ENCODE measurements at regions not wholly inside any gene's neighbourhood (a gene's known extent, or its start where the extent isn't known, plus 50 kb on each side); places are given as distances from the start of the nearest gene placed in this dataset.
"Not testable (repeated sequence)": the region's sequence is repeated elsewhere in the genome, so short reads cannot be mapped to it uniquely, and the experiment has no call there.

DNA sequence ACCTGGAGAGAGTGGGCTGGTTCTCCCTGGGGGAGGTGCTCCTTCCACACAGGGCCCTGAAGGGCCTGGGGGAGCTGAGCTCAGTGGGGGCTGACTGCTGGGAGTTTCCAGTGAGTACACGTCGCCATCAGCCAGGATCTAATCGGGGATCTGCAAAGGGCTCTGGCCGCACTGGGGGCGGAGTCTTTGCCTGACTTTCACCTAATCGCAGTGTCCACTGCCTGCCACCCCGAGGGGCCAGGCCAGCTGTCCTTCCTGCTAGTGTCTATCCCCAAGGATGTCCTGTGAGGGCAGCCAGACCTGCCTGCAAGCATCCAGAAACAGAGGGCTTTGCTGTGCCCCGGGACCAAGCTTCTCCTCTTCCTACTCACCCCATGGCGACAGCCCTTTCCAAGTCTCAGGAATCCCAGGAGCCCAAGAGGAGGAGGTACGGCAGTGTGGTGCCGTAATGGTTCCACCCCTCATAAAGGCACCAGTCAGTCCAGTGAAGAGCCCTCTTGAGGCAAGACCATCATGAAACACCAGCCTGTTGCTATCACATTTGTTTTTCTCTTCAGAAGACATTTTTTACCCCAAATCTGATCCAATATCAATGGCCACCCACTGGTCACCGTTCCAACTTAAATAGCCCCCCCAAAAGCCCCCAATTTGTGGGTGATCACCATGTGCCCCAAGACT is 243.1 kb upstream of the ECI2 start:
- no peak for DNase-seq (ENCODE audit: low read depth in 3 of 3)

DNA sequence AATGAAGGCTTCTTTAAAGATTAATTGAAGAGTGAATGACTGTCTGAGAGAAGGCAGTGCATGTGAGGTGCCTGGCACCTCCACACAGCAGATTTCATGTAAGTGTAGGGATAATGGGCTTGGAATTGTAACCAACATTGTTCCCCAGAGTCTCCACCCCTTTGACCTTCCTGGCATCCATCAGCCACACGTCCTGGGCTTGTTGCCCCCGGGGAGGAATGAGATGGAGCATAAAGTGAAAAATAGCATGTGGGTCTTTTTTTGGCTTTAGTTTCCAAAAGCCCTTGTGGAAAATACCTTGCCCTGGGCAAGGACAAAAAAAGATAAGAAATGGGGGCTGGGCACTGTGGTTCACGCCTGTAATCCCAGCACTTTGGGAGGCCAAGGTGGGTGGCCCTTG is 242.2 kb upstream of the ECI2 start:
- no peak for DNase-seq (ENCODE audit: low read depth in 3 of 3)

GRCh38 chr6:4374216-4374615 is 238.8 kb upstream of the ECI2 start:
- no peak for DNase-seq (ENCODE audit: low read depth in 3 of 3)

- DNase-seq (ENCODE audit: low read depth in 3 of 3): no peak
Measured at GRCh38 chr6:4372866-4373265, 237.5 kb upstream of the ECI2 start.

DNA sequence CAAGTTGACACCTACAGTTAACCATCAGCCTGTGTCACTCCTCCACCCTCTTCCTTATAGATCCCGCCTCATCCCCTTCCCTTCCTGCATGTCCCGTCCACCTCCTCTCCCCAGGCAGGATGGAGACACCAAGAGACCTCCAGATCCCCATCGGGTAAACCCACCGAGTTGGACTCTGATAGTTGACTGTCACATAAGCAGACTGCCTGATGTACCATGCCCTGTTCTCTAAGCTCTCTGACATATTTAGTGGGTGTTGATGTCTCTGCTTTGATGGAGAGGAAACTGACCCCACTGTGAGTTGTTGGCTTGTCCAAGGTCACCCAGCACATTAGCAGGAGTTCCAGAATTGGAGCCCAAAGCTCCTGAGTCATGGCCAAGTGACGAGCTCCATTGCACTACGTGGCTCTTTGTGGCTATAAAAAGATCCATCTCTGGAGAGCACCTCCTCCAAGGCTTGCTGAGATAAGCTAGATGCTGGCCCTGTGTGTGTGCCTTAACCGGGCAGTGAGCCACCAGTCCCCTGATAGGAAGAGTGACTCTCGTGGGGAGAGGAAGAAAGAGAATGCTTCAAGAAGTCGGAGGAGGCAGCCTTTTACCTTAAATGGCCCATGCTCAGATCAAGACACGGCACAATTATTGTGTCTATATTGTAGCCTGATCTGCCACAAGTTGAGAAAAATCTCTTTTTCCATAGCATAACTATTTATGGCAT is 236.0 kb upstream of the ECI2 start:
- DNase-seq (ENCODE audit: low read depth in 3 of 3): no peak

DNA sequence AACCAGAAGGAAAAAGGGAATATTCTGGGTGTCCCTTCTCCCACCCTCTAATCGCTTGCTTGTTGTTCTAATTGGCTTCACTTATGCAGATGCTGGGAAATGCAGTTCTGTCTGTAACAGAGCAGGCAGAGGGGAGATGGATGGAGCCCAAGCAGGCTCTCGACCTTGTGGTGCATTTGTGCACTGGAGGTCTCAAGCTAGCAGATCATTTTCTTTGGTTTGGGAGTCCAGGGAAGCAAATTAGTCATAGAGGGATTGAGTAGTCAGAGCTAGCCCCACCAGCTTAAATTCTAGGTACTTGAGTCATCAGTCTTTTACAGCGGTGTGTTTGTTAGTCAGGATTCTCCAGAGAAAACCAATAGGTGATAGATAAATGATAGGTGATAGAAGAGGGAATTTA is 234.7 kb upstream of the ECI2 start:
- DNase-seq (ENCODE audit: low read depth in 3 of 3): no peak

- DNase-seq (ENCODE audit: low read depth in 3 of 3): no peak
Measured at GRCh38 chr6:4369616-4370015, 234.2 kb upstream of the ECI2 start.

DNA sequence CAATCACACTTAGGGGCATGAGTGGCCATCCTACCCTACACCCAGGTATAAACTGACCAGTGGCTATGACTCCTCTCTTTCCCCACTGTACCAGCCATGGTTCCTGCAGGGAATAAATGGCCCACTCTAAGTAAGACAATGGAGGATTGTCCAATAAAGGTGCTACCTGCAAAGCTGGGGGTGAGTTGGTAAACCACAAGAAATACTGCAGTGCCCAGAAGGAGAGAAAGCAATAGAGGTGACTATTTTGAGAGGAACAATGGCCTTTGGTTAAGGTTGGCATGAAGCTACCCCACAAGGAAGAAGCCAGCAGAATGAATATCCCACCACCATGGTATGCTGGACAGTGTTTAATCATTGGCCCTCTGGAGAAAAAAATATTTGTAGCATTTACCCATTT is 233.3 kb upstream of the ECI2 start:
- DNase-seq (ENCODE audit: low read depth in 3 of 3): no peak

- DNase-seq (ENCODE audit: low read depth in 3 of 3): no peak
Measured at GRCh38 chr6:4367643-4368042, 232.3 kb upstream of the ECI2 start.

DNA sequence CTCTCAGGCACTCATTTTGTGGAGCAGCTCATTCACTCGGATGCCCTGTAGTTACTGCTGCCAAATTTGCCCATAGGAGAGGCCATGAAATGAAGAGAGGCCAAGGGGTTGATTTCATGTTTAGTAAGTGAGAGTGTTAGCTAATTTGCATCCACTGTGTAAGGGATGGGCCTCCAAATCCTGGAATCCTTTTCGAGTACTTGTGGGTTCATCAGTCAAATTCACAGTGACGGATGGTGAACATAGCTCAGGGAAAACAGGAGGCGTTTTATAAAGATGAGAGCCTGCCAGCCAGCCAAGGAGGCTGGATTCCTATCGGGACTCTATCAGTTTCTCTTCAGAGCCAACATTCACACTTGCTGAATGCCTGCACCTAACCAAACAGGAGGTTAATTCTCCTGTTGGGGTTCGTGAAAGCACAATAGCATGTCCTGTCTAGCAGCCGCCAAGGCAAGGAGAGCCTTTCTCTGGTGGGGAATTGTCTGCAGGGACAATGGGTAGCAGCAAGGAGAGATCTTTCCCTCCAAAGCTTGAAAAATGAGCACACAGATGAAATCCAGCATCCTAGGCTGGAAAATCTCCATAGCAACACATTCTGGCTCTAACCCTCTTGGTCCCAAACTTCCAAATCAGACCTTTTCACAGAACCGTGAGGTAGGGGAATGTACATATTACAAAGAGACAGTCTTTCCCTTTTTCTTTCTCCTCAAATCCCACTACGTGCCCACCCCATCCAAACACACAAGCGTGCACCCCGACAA is 231.4 kb upstream of the ECI2 start:
- no peak for DNase-seq (ENCODE audit: low read depth in 3 of 3)

DNA sequence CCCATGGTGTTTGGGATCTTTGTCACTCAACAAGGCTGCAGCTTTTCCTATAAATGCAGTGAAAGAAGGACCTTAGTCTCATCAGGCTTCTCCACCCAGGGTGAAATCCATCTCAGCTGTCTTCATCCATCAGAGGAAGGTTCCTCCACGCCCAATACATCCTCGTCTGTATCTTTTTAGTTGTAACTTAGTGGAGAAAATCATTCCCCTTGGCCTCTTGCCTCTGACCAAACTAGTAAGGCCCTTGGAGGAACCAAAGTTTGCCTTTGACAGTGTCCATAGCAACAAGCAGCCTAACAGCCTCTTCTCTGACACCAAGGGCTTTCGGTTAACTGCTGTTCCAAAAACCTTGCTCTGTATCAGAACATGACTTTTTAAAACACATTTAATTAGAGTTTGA is 230.3 kb upstream of the ECI2 start:
- DNase-seq (ENCODE audit: low read depth in 3 of 3): no peak

- DNase-seq (ENCODE audit: low read depth in 3 of 3): no peak
Measured at GRCh38 chr6:4364711-4365110, 229.3 kb upstream of the ECI2 start.

- DNase-seq (ENCODE audit: low read depth in 3 of 3): no peak
Measured at GRCh38 chr6:4364172-4364571, 228.8 kb upstream of the ECI2 start.

DNA sequence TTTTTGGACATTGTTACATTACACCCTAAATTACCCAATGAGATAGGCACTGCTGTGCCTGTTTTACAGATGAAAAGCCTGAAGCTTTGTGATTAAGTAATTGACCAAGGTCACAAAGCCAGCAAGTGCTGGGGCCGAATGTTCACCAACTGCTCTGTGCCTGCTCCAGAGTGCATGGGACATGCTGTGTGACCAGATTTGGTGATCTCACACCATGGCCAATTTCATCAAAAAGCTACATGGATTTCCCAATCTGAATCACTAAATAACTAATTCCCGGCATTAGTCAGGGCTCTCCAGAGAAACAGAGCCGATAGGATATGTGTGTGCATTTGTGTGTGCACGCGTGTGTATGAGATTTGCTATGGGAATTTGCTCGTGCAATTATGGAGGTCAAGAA is 228.3 kb upstream of the ECI2 start:
- DNase-seq (ENCODE audit: low read depth in 3 of 3): no peak

- no peak for DNase-seq (ENCODE audit: low read depth in 3 of 3)
Measured at GRCh38 chr6:4362326-4362725, 227.0 kb upstream of the ECI2 start.

- no peak for DNase-seq (ENCODE audit: low read depth in 3 of 3)
Measured at GRCh38 chr6:4360920-4361319, 225.5 kb upstream of the ECI2 start.

GRCh38 chr6:4359108-4359730 is 223.8 kb upstream of the ECI2 start:
- DNase-seq (ENCODE audit: low read depth in 3 of 3): no peak

DNA sequence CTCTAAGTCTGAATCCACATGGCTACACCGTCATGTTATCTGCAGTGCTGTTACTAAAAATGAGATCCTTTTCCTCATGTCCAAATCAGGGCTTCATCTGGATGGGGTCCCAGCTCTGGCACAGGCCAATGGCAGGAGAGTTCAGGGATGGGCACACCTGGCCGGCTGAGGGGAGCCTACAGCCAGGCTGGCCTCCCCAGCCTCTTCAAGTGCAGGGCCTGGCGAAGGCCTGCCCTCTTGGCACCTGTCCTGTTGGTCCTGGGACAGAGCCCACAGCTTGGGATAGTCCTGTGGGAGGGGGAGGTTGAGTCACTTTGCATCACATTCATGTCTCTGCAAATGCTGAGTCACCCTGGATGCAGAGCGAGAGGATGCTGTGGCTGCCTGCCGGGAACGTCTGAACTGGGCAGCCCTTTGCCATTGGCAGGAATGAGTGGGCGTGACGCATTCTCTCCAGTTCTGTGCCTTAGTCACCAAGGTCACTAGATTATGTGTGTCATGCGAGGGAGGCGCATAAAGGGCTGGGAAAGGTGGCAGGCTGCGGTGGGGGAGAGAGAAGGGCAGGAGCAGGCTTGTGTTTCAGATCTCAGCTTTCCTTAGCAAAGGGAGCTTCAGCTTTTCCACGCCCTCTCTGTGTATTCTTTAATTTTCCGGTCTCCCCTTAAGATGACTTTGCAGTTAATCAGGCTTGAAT is 223.2 kb upstream of the ECI2 start:
- peak in 1 of 3 experiments; percentile 38 for DNase-seq (ENCODE audit: low read depth in 3 of 3)

DNA sequence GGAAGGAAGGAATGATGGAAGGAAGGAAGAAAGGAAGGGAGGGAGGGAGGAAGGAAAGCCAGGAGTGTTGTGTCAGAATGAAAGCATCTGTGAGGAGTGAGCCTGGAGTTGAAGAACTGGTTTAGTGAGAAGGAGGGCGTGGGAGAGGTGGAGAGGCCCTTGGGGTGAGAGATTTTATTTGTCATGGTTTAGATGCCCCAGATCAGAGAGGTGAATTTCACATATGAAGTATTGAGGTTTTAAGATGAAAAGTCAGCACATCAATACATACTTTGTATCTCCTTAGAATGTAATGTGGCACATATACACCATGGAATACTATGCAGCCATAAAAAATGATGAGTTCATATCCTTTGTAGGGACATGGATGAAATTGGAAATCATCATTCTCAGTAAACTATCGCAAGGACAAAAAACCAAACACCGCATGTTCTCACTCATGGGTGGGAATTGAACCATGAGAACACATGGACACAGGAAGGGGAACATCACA is 222.3 kb upstream of the ECI2 start:
- not testable (repeated sequence) for DNase-seq (ENCODE audit: low read depth in 3 of 3)

- DNase-seq (ENCODE audit: low read depth in 3 of 3): no peak
Measured at GRCh38 chr6:4356899-4357659, 221.7 kb upstream of the ECI2 start.

GRCh38 chr6:4355241-4355640 is 219.9 kb upstream of the ECI2 start:
- no peak for DNase-seq (ENCODE audit: low read depth in 3 of 3)
